DMS153 treated with DMSO at 0.1 percent for 48 hours (cell line): ENCODE measurements at regions not wholly inside any gene's neighbourhood (a gene's known extent, or its start where the extent isn't known, plus 50 kb on each side); places are given as distances from the start of the nearest gene placed in this dataset.
A peak's percentile ranks its signal among the peaks of the same experiment; 100 is the strongest.

Experiments used
- DNase-seq: peaks from one replicate; lab custom pipeline; 2025; ENCODE audit not compliant: unreplicated experiment; lab: John Stamatoyannopoulos, UW

DNA sequence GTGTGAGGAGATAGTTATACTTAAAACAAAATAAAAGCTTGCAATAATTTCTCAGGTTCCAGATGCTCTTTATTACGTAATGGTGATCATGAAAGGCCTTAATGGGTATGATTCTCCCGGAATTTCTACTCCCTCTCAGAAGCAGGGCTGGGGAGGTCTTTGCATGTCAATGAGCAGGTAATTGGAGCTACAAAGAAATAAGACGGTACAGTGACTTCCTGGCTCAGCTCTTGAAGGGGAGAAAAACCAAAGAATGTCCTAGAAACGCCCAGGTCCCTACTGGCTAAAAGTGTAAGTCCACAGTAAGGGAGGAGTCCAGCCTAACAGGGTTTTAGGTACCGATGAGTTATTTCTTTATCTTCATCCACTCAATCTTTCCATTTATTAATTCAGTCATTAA, 390.9 kb downstream of the TMEM114 start:
- no peak for DNase-seq

DNA sequence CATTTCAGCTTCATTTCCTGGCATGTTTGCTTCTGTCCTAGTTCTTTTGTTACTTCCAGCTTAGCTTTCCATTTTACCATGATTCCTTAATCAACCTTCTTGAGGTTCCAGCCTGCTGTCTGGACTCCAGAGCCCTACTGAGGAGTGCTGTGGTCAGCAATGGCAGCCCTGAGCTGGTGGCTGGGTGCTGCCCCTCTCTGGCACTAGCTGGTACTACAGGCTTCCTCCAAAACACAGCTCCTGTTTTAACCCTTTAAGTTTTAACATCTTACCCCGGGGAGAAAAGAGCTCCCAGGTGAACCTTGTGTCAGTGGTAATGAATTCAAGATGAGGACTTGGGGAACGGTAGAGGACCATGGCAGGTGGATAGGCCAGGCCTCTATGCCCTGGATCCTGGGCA, 395.5 kb downstream of the TMEM114 start:
- no peak for DNase-seq

DNA sequence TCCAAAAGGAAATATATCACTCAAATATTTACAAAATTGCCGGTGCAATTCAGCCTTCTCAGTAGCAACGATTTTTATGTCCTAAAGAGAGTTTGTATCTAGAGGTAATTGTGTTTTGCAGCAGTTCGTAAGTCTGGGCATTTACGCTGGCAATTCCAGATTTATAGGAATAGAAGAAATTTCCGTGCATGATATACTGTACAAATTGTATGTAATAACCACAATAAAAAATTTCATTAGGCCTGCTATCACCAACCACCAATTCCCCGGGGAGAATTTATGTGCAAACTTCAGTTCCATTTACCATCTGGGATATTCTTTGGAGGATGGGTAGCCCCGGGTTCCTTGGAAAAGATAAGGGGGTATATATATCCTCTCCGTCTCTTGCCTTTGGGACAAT, 401.5 kb downstream of the TMEM114 start:
- no peak for DNase-seq

DNA sequence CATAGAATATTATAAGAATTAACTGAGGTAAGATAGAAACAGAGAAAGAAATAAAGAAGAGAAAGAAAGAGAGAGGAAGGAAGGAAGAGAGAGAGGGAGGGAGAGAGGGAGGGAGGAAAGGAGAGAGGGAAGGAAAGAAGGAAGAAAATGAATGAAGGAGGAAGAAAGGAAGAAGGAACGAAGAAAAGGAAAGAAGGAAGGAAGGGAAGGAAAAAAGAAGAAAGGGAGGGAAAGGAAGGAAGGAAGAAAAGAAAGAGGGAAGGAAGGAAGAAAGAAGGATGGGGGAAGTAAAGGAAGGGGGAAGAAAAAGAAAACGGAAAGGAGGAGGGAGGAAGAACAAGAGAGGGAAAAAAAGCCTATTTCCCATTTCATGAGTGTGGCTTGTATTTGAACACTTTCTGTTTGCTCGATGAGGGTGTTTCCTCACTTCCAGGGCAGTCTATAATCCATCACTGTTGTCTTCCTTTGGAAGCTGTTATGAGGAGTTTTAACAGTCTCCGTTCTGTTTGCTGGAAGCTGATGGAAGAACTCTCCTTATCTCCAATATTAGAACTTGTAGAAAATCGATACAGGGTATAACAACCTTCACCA, 402.4 kb downstream of the TMEM114 start:
- DNase-seq: no peak

DNA sequence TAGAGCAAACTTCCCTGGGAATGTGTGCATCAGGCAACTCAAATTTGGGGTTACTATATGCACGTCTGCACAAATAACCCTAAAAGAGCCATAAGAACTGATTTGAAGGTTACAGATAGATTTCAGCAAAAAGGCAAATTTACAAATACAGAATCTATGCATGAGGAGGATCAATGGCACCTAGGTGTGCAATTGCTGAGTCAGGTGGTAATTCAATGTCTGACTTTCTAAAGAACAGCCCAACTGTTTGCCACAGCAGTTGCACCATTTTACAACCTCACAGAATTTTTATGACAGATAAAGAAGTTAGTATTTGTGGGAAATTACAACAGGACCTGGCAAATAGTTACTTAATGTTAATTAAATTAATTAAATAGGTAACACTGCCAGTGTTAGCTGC, 405.5 kb downstream of the TMEM114 start:
- DNase-seq: no peak

DNA sequence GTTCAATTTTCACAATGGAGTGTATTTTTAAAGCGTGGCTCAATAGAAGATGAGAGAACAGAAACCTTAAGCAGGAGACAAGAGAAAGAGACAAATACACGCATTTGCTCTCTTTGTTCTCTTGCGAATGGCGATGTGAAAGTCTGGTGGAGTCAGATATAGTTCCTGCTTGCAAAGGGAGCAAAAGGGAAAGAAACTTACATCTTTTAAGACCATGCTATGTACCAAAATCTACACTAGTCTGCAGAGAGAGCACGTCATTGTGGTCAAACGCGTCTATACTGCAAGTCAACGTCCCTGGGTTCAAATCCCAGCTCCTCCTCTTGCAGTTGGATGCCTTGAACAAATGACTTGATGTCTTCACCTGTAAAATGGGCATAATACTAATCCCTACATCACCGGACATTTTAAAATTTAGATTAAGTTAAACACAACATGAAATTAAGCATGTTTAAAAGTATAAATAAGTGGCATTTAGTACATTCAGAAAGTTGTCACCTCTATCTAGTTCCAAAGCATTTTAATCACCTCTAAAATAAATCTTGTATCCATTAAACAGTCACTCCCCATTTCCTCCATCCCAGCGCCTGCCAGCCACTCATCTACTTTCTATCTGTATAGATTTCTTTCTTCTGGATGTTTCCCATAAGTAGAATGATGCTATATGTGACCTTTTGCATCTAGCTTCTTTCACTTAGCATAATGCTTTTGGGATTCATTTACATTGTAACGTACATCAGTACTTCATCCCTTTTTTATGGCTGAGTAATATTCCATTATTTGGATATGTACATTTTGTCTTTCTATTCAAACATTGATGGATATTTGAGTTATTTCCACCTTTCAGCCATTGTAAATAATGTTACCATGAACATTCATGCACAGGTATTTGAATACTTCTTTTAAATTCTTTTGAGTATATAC, 406.9 kb downstream of the TMEM114 start:
- no peak for DNase-seq

DNA sequence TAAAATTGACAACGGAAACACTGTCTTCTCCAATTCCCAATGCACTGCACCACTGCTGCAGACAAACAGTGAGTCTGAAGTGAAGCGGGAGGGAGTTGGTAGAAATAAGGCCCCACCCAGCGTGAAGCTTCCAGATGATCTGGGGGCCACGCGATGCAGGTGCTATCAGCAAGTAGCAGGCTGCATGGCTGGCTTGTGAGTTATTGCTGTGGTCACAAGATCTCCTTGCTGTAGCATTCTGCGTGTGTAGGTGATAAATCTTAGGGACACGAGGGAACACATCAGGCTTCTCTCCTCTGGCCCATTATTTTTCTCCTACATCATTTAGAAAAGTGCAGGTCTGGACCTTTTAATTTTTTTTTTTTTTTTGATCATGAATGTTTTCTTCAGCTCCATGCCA, 407.6 kb downstream of the TMEM114 start:
- DNase-seq: no peak

DNA sequence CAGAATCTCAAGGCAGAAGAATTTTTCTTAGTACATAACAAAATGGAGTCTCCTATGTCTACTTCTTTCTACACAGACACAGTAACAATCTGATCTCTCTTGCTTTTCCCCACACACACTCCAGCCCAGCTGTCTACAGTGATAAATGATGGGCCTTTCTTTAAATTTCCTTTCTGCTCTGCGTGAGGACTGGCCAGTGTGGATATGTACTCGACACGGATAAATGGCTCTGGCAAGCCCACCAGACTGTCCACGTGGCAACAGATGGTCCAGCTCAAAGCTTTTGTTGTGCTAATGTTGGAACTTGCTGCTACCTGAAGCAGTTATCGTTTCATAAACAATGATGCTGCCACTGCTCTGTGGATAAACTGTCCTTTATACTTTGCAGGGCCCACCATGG, 410.7 kb downstream of the TMEM114 start:
- no peak for DNase-seq

DNA sequence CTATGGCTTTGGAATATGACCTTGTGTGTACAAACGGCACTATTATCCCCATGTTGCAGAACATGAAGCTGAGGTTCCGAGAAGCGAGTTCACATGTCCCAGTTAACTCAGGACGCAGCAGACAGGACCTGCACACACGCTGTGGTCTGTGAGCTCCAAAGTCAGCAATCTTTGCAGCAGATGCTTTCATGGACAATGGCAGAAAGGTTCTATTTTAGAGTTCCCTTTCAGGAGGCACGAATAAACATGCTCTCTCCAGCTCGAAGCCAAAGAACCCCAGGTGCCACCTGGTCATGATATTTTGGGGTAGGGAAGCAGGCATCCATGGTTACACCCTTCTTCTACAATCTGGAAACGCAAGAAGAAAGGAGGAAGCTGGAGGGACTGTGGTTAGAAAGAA, 412.0 kb downstream of the TMEM114 start:
- DNase-seq: no peak

DNA sequence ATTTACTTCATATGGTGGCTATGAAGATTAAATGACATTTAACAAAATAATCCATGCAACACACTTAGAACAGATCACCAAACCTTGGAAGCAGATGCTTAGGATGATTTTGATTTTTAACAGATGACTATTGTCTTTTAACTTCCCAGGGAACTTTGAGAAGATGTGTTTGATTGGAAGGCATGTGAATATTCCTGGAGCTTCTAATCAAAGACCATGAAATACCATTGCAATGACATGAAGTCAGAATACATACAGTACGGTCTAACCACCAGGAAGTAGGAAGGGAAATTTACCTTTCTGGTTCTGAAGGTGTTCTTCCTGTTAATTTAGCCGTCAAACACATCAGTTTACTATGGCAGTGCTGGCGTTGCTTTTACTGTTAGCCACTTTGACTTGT, 414.9 kb downstream of the TMEM114 start:
- no peak for DNase-seq

DNA sequence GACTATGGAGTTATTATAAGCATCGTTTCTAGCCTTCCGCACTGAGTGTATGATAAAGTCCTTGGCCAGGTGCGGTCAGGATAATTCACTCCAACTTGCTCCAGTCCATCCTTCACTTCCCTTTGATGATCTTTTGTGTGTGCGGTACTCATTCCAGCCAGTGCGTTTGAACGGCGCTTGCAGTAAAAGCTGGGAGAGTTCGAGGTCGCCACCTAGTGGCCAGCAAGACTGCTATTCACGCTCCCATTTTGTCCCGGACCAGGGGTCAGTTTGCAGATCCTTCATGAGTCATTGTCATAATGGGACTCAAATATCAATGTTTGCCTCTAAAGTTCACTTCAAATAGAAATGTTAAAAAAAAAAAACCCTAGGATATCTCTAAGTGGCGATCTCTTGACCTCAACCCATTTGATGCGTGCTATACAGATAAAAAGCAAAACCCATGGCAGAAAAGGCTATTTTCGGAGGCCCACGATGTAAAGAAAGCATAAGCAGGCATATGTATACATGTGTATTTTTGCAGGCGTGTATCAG, 417.1 kb downstream of the TMEM114 start:
- DNase-seq: peak; percentile 61

DNA sequence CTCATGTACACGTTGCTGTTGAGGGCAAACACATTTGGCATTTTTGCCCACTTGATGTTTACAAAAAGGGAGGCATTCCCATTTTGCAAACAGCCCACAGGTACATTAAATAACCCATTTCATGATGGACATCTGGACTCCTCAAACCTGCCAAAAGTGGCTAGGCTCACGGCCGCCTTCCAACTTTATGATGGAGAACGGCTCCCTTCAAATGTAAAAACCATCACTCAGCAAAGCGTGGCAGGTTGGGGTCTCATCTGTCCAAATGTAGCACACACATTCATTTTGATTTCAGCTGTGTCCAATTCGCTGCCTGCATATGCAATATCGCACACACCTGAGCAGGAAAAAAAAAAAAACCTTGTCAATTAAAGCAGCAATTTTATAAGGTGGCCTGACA, 417.8 kb downstream of the TMEM114 start:
- no peak for DNase-seq

DNA sequence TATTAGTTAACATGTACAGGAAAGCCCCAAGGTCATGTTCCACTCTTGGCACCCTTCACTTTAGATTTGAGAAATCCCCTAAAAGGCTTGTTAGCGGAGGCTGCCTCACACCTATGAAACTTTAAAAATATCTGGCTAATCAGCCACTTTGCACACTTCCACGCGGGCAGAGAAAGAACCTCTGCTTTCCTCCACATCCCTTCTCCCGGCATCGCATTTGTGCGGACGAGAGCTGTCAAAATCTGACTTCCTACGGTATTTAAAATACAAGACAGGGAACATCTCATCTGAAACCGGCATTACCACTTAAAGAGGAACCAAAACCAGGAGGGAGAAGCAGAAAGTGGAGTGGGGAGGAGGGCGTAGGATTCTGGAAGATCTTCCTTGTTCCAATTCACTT, 422.3 kb downstream of the TMEM114 start:
- DNase-seq: no peak

DNA sequence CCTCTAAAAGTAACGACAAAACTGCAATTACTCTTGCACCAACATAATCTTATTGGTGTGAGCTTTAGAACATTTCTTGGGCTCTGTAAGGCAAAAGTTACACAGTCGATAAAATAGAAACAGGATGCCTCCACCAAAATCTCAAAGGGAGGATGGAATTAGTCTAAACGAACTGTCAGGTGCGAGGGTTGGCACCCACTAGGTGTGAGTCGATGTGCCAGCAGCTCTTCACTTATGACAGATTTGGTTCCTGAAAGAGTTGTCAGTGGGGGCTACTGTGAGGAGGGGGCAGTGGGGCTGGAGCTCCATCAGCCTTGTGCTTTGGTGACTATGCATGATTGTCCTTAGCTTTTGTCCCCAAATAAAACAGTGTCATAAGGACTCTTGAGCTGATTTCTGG, 422.9 kb downstream of the TMEM114 start:
- no peak for DNase-seq

DNA sequence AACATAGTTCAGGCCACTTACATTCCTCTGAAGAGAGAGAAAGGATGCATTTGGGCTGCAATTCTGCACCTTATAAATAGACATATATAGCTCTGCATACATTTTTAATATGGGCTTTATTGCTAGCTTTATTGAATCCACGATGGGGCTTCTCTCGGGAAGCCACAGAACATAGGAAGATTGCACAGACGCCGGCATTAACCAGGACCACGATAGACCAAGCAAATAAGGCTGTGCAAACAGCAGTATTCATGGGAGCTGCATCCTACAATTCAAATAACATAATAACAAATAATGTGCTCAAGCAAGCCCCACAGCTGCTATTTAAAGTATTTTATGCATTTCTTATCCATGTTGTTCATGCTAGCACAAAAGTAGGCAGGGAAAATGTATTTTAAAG, 432.3 kb downstream of the TMEM114 start:
- DNase-seq: no peak

DNA sequence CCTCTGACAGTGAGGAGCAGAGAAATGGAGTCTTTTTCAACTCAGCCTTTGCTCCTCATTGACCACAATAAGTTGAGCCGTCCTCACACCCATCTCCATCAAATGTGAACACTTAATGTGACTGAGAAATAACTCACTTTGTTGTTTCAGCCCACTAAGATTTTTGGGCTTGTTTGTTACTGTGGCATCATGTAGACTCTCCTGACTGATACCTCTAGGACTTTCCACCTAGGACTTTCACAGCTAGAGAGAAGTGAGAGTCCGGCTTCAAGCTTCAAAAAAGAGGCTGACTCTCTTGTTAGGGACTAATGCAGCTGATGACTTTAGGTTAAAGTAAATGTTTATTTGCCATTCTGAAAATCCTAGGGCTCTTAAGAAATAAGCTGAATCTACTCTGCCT, 435.0 kb downstream of the TMEM114 start:
- DNase-seq: no peak

DNA sequence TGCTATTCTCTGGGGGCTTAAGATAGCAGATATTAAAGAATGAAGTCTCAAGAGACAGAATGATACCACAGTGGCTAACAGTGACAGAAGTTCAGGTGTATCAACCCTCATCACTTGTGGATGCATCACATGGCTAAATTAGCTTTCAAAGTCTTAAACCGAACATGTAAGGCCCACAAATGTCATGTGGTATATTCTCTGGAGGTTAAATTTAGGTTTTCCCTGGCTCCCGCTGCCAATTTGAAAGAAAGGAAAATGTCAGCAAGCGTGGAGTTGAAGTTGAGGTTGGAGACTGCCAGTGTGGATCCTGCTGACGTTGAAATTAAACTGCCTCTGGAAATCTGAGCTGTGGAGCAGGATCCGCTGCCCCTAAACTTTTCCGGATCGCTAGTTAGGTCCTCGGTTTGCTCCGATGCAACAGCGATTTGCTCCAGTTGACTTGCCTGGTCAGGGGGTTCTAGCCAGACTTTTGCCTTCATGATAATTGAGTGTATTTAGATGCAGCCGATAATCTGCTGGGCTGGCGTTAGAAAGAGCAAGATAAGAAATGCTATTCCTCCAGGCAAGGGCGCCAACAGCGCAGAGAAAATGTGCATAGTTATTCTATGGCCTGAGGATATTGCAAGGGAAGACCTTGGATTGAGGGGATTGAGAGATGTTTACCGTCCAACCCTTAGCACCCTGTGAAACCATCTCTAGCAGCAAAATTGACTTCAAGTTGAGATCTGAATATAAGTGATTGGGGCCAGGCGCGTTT, 443.9 kb downstream of the TMEM114 start:
- DNase-seq: no peak

DNA sequence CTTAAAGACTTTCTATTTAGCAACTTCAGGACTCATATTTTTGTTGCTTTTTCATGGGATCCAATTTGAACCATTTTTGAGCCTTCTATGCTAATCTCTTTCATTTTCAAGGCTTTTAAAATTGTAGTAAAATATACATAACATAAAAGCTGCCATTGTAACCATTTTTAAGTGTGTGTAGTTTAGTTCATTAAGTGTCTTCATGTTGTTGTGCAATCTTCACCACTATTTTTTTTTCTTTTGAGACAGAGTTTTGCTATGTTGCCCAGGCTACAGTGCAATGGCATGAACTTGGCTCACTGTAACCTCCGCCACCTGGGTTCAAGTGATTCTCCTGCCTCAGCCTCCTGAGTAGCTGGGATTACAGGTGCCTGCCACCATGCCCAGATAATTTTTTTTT, 451.6 kb downstream of the TMEM114 start:
- no peak for DNase-seq

DNA sequence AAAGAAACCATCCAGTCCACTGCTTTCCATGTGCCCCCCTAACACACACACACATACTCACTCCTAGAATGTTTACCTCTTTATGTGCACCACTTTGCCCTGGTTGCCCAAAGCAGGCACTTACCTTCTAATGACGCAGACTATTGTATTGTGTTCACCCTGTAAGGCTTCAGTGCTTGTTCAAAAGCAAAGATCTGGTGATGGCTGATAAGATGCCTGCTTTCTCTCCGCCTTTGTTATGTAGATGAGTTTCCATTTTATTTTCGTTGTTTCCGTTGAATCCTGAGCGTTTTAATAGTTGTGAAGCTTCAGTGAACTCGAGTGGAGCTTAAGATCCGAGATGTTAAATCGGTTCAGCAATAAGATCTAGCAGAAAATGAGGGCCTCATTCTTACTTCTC, 452.7 kb downstream of the TMEM114 start:
- no peak for DNase-seq

DNA sequence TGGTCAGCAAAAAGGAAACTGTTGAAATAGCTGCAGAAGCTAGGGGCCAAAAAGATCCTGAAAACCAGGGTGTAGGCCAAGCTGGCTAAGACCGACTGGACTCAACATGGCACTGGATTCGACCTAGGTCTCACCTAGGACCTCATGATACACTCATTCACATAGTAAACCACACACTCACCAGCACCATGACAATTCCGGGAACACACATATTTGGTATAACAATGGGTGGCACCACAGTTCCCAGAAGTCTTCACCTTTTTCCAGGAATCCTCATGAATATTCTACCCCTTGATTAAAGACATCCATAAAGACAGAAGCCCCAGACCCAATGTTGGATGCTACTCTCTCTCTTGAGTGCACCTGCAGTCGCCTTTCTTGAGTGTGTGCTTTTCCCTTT, 460.1 kb downstream of the TMEM114 start:
- DNase-seq: no peak

DNA sequence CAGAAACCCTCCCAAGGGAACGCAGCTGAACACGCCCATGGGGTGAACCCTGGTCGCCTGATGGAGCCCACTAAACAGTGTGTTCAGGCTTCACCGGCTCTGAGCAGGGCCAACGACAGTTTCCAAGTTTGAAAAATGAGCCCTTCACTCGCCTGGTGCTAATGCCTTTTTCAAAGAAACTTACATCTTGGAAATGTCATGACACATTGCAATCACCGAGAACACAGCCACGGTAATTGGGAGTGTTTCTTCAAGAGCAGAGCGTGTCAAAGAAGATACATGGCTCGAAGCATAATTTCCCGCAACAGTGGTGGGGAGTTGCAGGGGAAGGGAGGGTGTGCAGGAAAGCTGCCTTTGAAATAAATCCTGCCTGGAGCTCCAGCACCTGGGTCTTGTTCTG, 463.2 kb downstream of the TMEM114 start:
- no peak for DNase-seq

DNA sequence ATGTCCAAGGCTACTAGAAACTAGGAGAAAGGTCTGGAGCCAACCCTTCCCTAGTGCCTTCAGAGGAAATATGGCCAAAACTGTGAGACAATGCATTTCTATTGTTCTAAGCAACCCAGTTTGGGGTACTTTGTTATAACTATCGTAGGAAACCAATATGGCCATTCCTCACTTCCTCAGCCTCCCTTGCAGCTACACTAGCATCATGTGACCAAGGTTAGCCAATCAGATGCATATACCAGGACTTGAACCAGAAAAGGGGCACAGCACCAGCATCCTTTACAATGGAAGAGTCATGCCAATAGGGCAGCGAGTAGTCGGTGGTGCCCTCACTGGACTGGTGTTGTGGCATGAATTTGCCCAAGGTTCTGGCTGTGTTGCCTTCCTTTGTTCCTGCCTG, 464.0 kb downstream of the TMEM114 start:
- DNase-seq: no peak
